C4-2B (cell line): ENCODE measurements at regions not wholly inside any gene's neighbourhood (a gene's known extent, or its start where the extent isn't known, plus 50 kb on each side); places are given as distances from the start of the nearest gene placed in this dataset.
A peak's percentile ranks its signal among the peaks of the same experiment; 100 is the strongest.

Experiments used
- H3K27ac ChIP-seq: fragments of 450-650 bp; 2 replicates; pipeline ENCODE4 v1.5.1; 2017
- CTCF ChIP-seq: fragments of 450-650 bp; conservative IDR thresholded peaks from 2 replicates; pipeline ENCODE4 v1.5.1; 2017; ENCODE audit warnings: mild to moderate bottlenecking
- ZFX ChIP-seq: fragments of 450-650 bp; IDR thresholded peaks from 2 replicates; pipeline ENCODE4 v1.6.1; 2017

DNA sequence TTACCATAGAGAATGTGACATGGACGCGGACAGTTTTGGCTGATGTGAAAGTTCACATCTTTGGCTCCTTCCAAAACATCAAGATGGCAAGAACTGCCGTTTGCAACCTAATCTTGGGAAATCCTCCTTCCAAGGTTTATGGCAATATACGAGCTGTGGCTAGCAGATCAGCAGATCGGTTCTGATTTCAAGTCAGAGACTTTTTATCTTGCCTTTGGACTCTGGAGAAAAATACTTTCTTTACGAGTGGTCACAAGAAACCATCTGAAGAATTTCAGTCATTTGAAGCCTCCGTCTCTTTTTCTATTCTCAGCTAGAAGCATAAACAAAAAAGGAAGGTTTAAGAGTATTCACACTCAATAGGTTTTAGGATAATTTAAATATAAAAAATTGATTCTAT is 153.5 kb upstream of the MEIS2 start:
- no peak for TF ChIP-seq ZFX
- no peak for TF ChIP-seq CTCF

DNA sequence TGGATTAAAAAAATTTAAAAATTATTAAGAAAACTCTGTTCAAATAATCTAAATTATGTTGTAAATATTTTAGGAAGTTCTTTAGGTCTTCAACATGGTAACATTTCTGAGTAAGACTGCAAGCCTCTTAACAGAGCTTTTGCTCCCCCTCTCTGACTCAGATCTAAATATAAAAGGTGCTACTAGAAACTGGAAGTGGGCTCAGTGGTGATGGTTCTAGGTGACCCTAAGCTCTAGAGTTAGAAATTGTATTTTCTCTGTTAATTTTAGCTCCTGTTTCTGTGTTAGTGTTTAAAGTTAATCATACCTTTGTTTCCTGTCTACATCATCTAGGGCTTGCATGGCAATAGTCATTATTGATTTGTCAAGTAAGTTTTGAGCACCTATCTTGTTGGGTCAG is 159.9 kb upstream of the MEIS2 start:
- no peak overlapping the region for H3K27ac ChIP-seq
- TF ChIP-seq ZFX: no peak
- TF ChIP-seq CTCF: no peak

More for the DNA sequence above, 153.5 kb upstream of the MEIS2 start:
- no peak overlapping the region for H3K27ac ChIP-seq

DNA sequence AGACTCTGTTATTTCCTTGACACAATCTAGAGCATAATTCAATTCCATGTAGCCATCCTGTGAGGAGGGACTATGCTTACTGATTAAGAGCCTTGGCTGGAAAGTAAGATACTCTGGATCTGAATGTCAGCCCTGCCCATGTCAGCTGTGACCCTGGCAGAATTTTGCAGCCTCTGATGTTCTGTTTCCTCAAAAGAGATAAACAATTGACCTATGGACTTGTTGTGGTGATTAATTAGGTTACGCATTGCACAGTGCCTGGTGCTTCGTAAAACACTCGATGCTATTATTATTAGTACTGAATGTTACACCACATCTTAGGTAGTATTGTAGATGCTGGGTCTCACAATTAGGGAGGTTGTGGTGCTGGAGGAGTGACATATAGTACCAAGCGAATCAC is 161.3 kb upstream of the MEIS2 start:
- no peak overlapping the region for H3K27ac ChIP-seq
- TF ChIP-seq CTCF: no peak
- no peak for TF ChIP-seq ZFX

- H3K27ac ChIP-seq: no peak overlapping the region
- TF ChIP-seq CTCF: no peak
- TF ChIP-seq ZFX: no peak
Observed at GRCh38 chr15:37262922-37263608, 162.7 kb upstream of the MEIS2 start.

- TF ChIP-seq ZFX (no peak), CTCF (peak; percentile 42)
- no peak overlapping the region for H3K27ac ChIP-seq
Observed at GRCh38 chr15:37289109-37289765, 188.9 kb upstream of the MEIS2 start.

GRCh38 chr15:37291920-37292319 is 191.6 kb upstream of the MEIS2 start:
- TF ChIP-seq ZFX (no peak), CTCF (no peak)
- H3K27ac ChIP-seq: no peak overlapping the region

DNA sequence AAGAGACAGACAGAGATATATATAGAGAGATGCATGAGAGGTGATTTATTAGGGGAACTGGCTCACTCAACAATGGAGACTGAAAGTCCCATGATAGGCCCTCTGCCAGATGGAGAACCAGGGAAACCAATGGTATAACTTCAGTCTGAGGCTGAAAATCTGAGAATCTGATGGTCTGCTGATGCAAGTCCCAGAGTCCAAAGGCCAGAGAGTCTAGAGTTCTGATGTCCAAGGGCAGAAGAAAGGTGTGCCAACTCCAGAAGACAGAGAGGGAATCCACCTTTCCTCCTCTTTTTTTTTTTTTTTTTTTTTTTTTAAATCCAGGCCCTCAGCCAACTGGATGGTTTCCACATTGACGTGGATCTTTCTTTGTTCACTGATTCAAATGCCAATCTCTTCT is 197.9 kb upstream of the MEIS2 start:
- no peak overlapping the region for H3K27ac ChIP-seq
- no peak for TF ChIP-seq CTCF
- no peak for TF ChIP-seq ZFX
